Subcutaneous abdominal adipose tissue (tissue), 5 donors: ENCODE measurements at regions not wholly inside any gene's neighbourhood (a gene's known extent, or its start where the extent isn't known, plus 50 kb on each side); places are given as distances from the start of the nearest gene placed in this dataset.
"Not testable (repeated sequence)": the region's sequence is repeated elsewhere in the genome, so short reads cannot be mapped to it uniquely, and the experiment has no call there.

Source experiments
- H3K27ac ChIP-seq: one replicate; pipeline ENCODE4 v1.7.0; 2013; ENCODE audit warnings: low read depth, mild to moderate bottlenecking, inconsistent platforms, low read length, moderate library complexity
- H3K27me3 ChIP-seq, 5 donors: one replicate each; pipeline ENCODE4 v1.7.0; 2013; ENCODE audit warnings: low read length in 5 of 5, inconsistent platforms in 1 of 5; ENCODE audit not compliant: control insufficient read depth in 5 of 5, insufficient read depth in 4 of 5
- H3K36me3 ChIP-seq, 5 donors: one replicate each; pipeline ENCODE4 v1.7.0; 2013; ENCODE audit warnings: low read length in 5 of 5; ENCODE audit not compliant: control insufficient read depth in 5 of 5, insufficient read depth in 5 of 5
- H3K4me1 ChIP-seq, 5 donors: one replicate each; pipeline ENCODE4 v1.7.0; 2013; ENCODE audit warnings: low read length in 5 of 5, mild to moderate bottlenecking in 3 of 5, moderate library complexity in 1 of 5; ENCODE audit not compliant: control insufficient read depth in 5 of 5, insufficient read depth in 5 of 5
- H3K4me3 ChIP-seq, 5 donors: one replicate each; pipeline ENCODE4 v1.7.0; 2013; ENCODE audit warnings: low read length in 5 of 5, low read depth in 1 of 5
- H3K9ac ChIP-seq, 5 donors: one replicate each; pipeline ENCODE4 v1.7.0; 2013; ENCODE audit warnings: low read length in 5 of 5, mild to moderate bottlenecking in 4 of 5, moderate library complexity in 3 of 5
- H3K9me3 ChIP-seq, 5 donors: one replicate each; pipeline ENCODE4 v1.7.0; 2013; ENCODE audit warnings: low read length in 5 of 5; ENCODE audit not compliant: control insufficient read depth in 5 of 5
- donor health status: healthy.
- donor health status: healthy.
- donor health status: healthy.
- donor health status: healthy.
- donor health status: healthy.

GRCh38 chr13:22858980-22859379 is 321.8 kb upstream of the SGCG start:
- not testable (repeated sequence) for H3K36me3 ChIP-seq, H3K4me3 ChIP-seq, H3K9me3 ChIP-seq, H3K27ac ChIP-seq, H3K9ac ChIP-seq, H3K27me3 ChIP-seq, H3K4me1 ChIP-seq

- not testable (repeated sequence) for H3K27ac ChIP-seq, H3K27me3 ChIP-seq, H3K9me3 ChIP-seq, H3K4me1 ChIP-seq, H3K36me3 ChIP-seq, H3K4me3 ChIP-seq, H3K9ac ChIP-seq
Observed at GRCh38 chr13:22859411-22859810, 321.4 kb upstream of the SGCG start.

GRCh38 chr13:22861958-22862466 is 318.8 kb upstream of the SGCG start:
- no peak overlapping the region for H3K27ac ChIP-seq
- peaks cover 0 to 7% (median 0%) of the 10 kb centered on the region in 5 donors for H3K4me1 ChIP-seq
- H3K9ac ChIP-seq = no peak overlapping the region
- H3K9me3 ChIP-seq = no peaks in the 10 kb centered on the region
- H3K36me3 ChIP-seq = no peaks in the 10 kb centered on the region
- no peaks in the 10 kb centered on the region for H3K27me3 ChIP-seq
- H3K4me3 ChIP-seq = no peak overlapping the region

- H3K9me3 ChIP-seq = no peaks in the 10 kb centered on the region
- H3K4me3 ChIP-seq = no peak overlapping the region
- H3K27ac ChIP-seq = no peak overlapping the region
- peaks cover 0 to 7% (median 0%) of the 10 kb centered on the region in 5 donors for H3K4me1 ChIP-seq
- no peaks in the 10 kb centered on the region for H3K27me3 ChIP-seq
- H3K36me3 ChIP-seq = no peaks in the 10 kb centered on the region
- H3K9ac ChIP-seq = no peak overlapping the region
Observed at GRCh38 chr13:22862478-22862877, 318.3 kb upstream of the SGCG start.

GRCh38 chr13:22866221-22866620 is 314.6 kb upstream of the SGCG start:
- Histone ChIP-seq H3K4me1 (peaks cover 0 to 7% (median 0%) of the 10 kb centered on the region in 5 donors), H3K27ac (no peak overlapping the region), H3K4me3 (no peak overlapping the region), H3K27me3 (no peaks in the 10 kb centered on the region), H3K36me3 (no peaks in the 10 kb centered on the region), H3K9ac (no peak overlapping the region), H3K9me3 (no peaks in the 10 kb centered on the region)

GRCh38 chr13:22871231-22871630 is 309.5 kb upstream of the SGCG start:
- Histone ChIP-seq H3K36me3 (no peaks in the 10 kb centered on the region), H3K9ac (no peak overlapping the region), H3K27ac (no peak overlapping the region), H3K4me3 (no peak overlapping the region), H3K27me3 (no peaks in the 10 kb centered on the region), H3K4me1 (no peaks in the 10 kb centered on the region), H3K9me3 (no peaks in the 10 kb centered on the region)

GRCh38 chr13:22874839-22875238 is 305.9 kb upstream of the SGCG start:
- Histone ChIP-seq H3K27ac (no peak overlapping the region), H3K4me3 (no peak overlapping the region), H3K36me3 (no peaks in the 10 kb centered on the region), H3K4me1 (no peaks in the 10 kb centered on the region), H3K27me3 (no peaks in the 10 kb centered on the region), H3K9me3 (peaks cover 0 to 2% (median 0%) of the 10 kb centered on the region in 5 donors), H3K9ac (no peak overlapping the region)

- no peak overlapping the region for H3K27ac ChIP-seq
- no peaks in the 10 kb centered on the region for H3K36me3 ChIP-seq
- no peaks in the 10 kb centered on the region for H3K4me1 ChIP-seq
- H3K4me3 ChIP-seq = no peak overlapping the region
- peaks cover 0 to 2% (median 0%) of the 10 kb centered on the region in 5 donors for H3K9me3 ChIP-seq
- no peaks in the 10 kb centered on the region for H3K27me3 ChIP-seq
- no peak overlapping the region for H3K9ac ChIP-seq
Observed at GRCh38 chr13:22877421-22877820, 303.4 kb upstream of the SGCG start.

- peaks cover 0 to 2% (median 0%) of the 10 kb centered on the region in 5 donors for H3K9me3 ChIP-seq
- no peaks in the 10 kb centered on the region for H3K36me3 ChIP-seq
- H3K9ac ChIP-seq = no peak overlapping the region
- no peaks in the 10 kb centered on the region for H3K27me3 ChIP-seq
- H3K4me1 ChIP-seq = no peaks in the 10 kb centered on the region
- no peak overlapping the region for H3K4me3 ChIP-seq
- no peak overlapping the region for H3K27ac ChIP-seq
Observed at GRCh38 chr13:22880741-22881720, 299.7 kb upstream of the SGCG start.

- H3K9me3 ChIP-seq, H3K4me3 ChIP-seq, H3K27ac ChIP-seq, H3K36me3 ChIP-seq, H3K9ac ChIP-seq, H3K4me1 ChIP-seq, H3K27me3 ChIP-seq: not testable (repeated sequence)
Observed at GRCh38 chr13:22881721-22882608, 298.8 kb upstream of the SGCG start.
